Uterus (tissue), 2 donors: ENCODE measurements at regions not wholly inside any gene's neighbourhood (a gene's known extent, or its start where the extent isn't known, plus 50 kb on each side); places are given as distances from the start of the nearest gene placed in this dataset.

Experiments used
- POLR2A ChIP-seq, 2 donors: fragments of 450-650 bp; IDR thresholded peaks; one replicate each; pipeline ENCODE4 v1.6.1; 2016; ENCODE audit warnings: antibody characterized with exemption in 2 of 2, mild to moderate bottlenecking in 1 of 2, moderate library complexity in 1 of 2
- TF ChIP-seq, protein P1 (sequence below), 4 experiments: fragments of 200-600 bp in 2 of 4; fragments of 450-650 bp in 2 of 4; sonication (generic) in 2 of 4; IDR thresholded peaks; one replicate each; pipeline ENCODE4 v1.5.1; 2016 to 2019; ENCODE audit warnings: antibody characterized with exemption in 4 of 4, mild to moderate bottlenecking in 2 of 4, moderate library complexity in 1 of 4

GRCh38 chr10:9535744-9536143, 1481.3 kb downstream of the GATA3 start:
- no peak for TF ChIP-seq POLR2A (IDR thresholded peaks at IDR 0.05)
- TF ChIP-seq, protein P1, sequence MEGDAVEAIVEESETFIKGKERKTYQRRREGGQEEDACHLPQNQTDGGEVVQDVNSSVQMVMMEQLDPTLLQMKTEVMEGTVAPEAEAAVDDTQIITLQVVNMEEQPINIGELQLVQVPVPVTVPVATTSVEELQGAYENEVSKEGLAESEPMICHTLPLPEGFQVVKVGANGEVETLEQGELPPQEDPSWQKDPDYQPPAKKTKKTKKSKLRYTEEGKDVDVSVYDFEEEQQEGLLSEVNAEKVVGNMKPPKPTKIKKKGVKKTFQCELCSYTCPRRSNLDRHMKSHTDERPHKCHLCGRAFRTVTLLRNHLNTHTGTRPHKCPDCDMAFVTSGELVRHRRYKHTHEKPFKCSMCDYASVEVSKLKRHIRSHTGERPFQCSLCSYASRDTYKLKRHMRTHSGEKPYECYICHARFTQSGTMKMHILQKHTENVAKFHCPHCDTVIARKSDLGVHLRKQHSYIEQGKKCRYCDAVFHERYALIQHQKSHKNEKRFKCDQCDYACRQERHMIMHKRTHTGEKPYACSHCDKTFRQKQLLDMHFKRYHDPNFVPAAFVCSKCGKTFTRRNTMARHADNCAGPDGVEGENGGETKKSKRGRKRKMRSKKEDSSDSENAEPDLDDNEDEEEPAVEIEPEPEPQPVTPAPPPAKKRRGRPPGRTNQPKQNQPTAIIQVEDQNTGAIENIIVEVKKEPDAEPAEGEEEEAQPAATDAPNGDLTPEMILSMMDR (IDR thresholded peaks at IDR 0.05): no peak
